8988T (cell line): ENCODE measurements at regions not wholly inside any gene's neighbourhood (a gene's known extent, or its start where the extent isn't known, plus 50 kb on each side); places are given as distances from the start of the nearest gene placed in this dataset.

Experiments used
- DNase-seq: peaks from one replicate; pipeline ENCODE4 v3.0.0; 2011

GRCh38 chr18:42412896-42413295 lies 457.9 kb downstream of the PIK3C3 start:
- DNase-seq, result peak; percentile 7

GRCh38 chr18:42413870-42414269 lies 458.8 kb downstream of the PIK3C3 start:
- DNase-seq, result no peak

GRCh38 chr18:42414756-42415454 lies 459.9 kb downstream of the PIK3C3 start:
- no peak for DNase-seq

GRCh38 chr18:42417189-42417588 lies 462.2 kb downstream of the PIK3C3 start:
- no peak for DNase-seq

- DNase-seq, result no peak
These were observed 463.1 kb downstream of the PIK3C3 start for GRCh38 chr18:42418121-42418520.

GRCh38 chr18:42425025-42425424 lies 470.0 kb downstream of the PIK3C3 start:
- no peak for DNase-seq

GRCh38 chr18:42426496-42427015 lies 471.5 kb downstream of the PIK3C3 start:
- no peak for DNase-seq

GRCh38 chr18:42429196-42429595 lies 474.2 kb downstream of the PIK3C3 start:
- no peak for DNase-seq

GRCh38 chr18:42436222-42436765 lies 481.3 kb downstream of the PIK3C3 start:
- no peak for DNase-seq

GRCh38 chr18:42437001-42437400 lies 482.0 kb downstream of the PIK3C3 start:
- no peak for DNase-seq

- no peak for DNase-seq
These were observed 482.6 kb downstream of the PIK3C3 start for GRCh38 chr18:42437646-42438045.

GRCh38 chr18:42442656-42443055 lies 487.6 kb downstream of the PIK3C3 start:
- DNase-seq, result no peak

- no peak for DNase-seq
These were observed 489.3 kb downstream of the PIK3C3 start for GRCh38 chr18:42444349-42444748.

GRCh38 chr18:42445359-42445758 lies 490.3 kb downstream of the PIK3C3 start:
- no peak for DNase-seq

GRCh38 chr18:42446195-42446594 lies 491.2 kb downstream of the PIK3C3 start:
- no peak for DNase-seq

- DNase-seq, result no peak
These were observed 492.7 kb downstream of the PIK3C3 start for GRCh38 chr18:42447688-42448087.

GRCh38 chr18:42458226-42458625 lies 503.2 kb downstream of the PIK3C3 start:
- DNase-seq, result no peak

- DNase-seq, result no peak
These were observed 504.8 kb downstream of the PIK3C3 start for GRCh38 chr18:42459873-42460272.

GRCh38 chr18:42471885-42472284 lies 516.9 kb downstream of the PIK3C3 start:
- no peak for DNase-seq

- no peak for DNase-seq
These were observed 518.6 kb downstream of the PIK3C3 start for GRCh38 chr18:42473611-42474010.

- DNase-seq, result no peak
These were observed 519.5 kb downstream of the PIK3C3 start for GRCh38 chr18:42474577-42474976.

GRCh38 chr18:42475157-42475556 lies 520.1 kb downstream of the PIK3C3 start:
- no peak for DNase-seq

GRCh38 chr18:42477267-42477666 lies 522.2 kb downstream of the PIK3C3 start:
- no peak for DNase-seq

- no peak for DNase-seq
These were observed 525.4 kb downstream of the PIK3C3 start for GRCh38 chr18:42480441-42480840.

- no peak for DNase-seq
These were observed 529.6 kb downstream of the PIK3C3 start for GRCh38 chr18:42484648-42485047.
